HepG2 (cell line): ENCODE measurements at regions not wholly inside any gene's neighbourhood (a gene's known extent, or its start where the extent isn't known, plus 50 kb on each side); places are given as distances from the start of the nearest gene placed in this dataset.

Source experiments
- ATAC-seq: fragments of 200-7000 bp; cut with Tn5 transposase; 3 replicates; pipeline ENCODE4 v1.9.1; 2020; ENCODE audit warnings: mild to moderate bottlenecking, moderate library complexity
- BruUV-seq: library from RNA; stranded (reverse); fragments of 400-500 nt; replicated peaks from 2 replicates; lab custom pipeline; 2021; lab: Mats Ljungman, UMichigan
- CTCF ChIA-PET: fragments of 300-600 bp; formaldehyde crosslinking; extraction: SDS; loops from one replicate; lab custom pipeline; 2021; ENCODE audit warnings: low total read pairs, inconsistent platforms, low intra/inter-chr PET ratio; lab: Yijun Ruan, JAX
- POLR2A ChIA-PET: fragments of 350-600 bp; sonication (Branson Sonifier 250); formaldehyde crosslinking; loops from one replicate; lab custom pipeline; 2020; ENCODE audit warnings: antibody characterized with exemption, inconsistent platforms; lab: Yijun Ruan, JAX
- DNase-seq: peaks from one replicate; pipeline ENCODE4 v3.0.0-alpha.2; 2015; ENCODE audit warnings: low spot score
- FAIRE-seq: peaks from 3 replicates; lab custom pipeline; 2011; peaks lifted over from hg19 to GRCh38; lab: Jason Lieb, UNC
- H2AFZ ChIP-seq: one replicate; pipeline ENCODE4 v1.6.1; 2011; ENCODE audit warnings: low read length, inconsistent platforms
- H3K27ac ChIP-seq: fragments of 300-600 bp; 3 replicates; pipeline ENCODE4 v1.8.0; 2011; ENCODE audit warnings: mixed run types, mild to moderate bottlenecking, mixed read lengths, low read length, inconsistent platforms; ENCODE audit not compliant: insufficient read depth; ENCODE audit errors: extremely low read length
- H3K27me3 ChIP-seq, 2 experiments: fragments of 200-600 bp in 1 of 2; 2 replicates in 1 of 2; 3 replicates in 1 of 2; pipeline versions ENCODE4 v1.6.0 to v1.8.0; 2011; ENCODE audit warnings: low read length in 2 of 2, mild to moderate bottlenecking in 2 of 2, moderate library complexity in 2 of 2, inconsistent platforms in 1 of 2; ENCODE audit not compliant: insufficient read depth in 2 of 2, control insufficient read depth in 1 of 2
- H3K36me3 ChIP-seq, 2 experiments: fragments of 200-600 bp in 1 of 2; replicated peaks in 1 of 2; 2 replicates in 1 of 2; 3 replicates in 1 of 2; pipeline versions ENCODE4 v1.5.1 to v1.8.0; 2011; ENCODE audit warnings: low read length in 2 of 2, inconsistent platforms in 1 of 2; ENCODE audit not compliant: insufficient read depth in 2 of 2, control insufficient read depth in 1 of 2
- H3K4me1 ChIP-seq: 2 replicates; pipeline ENCODE4 v1.5.1; 2012; ENCODE audit warnings: low read length, inconsistent platforms; ENCODE audit not compliant: insufficient read depth
- H3K4me2 ChIP-seq: 2 replicates; pipeline ENCODE4 v1.6.0; 2011; ENCODE audit warnings: low read depth, low read length, inconsistent platforms
- H3K4me3 ChIP-seq, 3 experiments: fragments of 200-600 bp in 1 of 3; sonication (generic), shearing (Covaris generic) in 1 of 3; replicated peaks in 1 of 3; 2 replicates each; pipeline ENCODE4 v1.5.1; 2011 to 2016; ENCODE audit warnings: low read length in 3 of 3, inconsistent platforms in 2 of 3, low read depth in 2 of 3, mild to moderate bottlenecking in 2 of 3, control low read depth in 1 of 3, mixed read lengths in 1 of 3; ENCODE audit not compliant: insufficient read depth in 1 of 3
- H3K79me2 ChIP-seq: one replicate; pipeline ENCODE4 v1.6.1; 2011; ENCODE audit warnings: low read length, inconsistent platforms; ENCODE audit not compliant: insufficient read depth
- H3K9ac ChIP-seq: 2 replicates; pipeline ENCODE4 v1.6.0; 2011; ENCODE audit warnings: mild to moderate bottlenecking, low read depth, low read length, inconsistent platforms; ENCODE audit not compliant: insufficient read depth
- H3K9me3 ChIP-seq: 2 replicates; pipeline ENCODE4 v1.5.1; 2012; ENCODE audit warnings: mild to moderate bottlenecking, low read length
- H4K20me1 ChIP-seq: 2 replicates; pipeline ENCODE4 v1.6.0; 2011; ENCODE audit warnings: inconsistent platforms, mild to moderate bottlenecking, low read length, moderate library complexity; ENCODE audit not compliant: insufficient read depth
- ARID2 ChIP-seq: sonication (generic); formaldehyde crosslinking; IDR thresholded peaks from 2 replicates; pipeline ENCODE4 v1.8.1; 2022; ENCODE audit warnings: mild to moderate bottlenecking, missing genetic modification reagents, borderline replicate concordance
- BCLAF1 ChIP-seq: fragments of 450-650 bp; IDR thresholded peaks from 2 replicates; pipeline ENCODE4 v1.6.1; 2017; ENCODE audit warnings: mild to moderate bottlenecking
- CREM ChIP-seq, 2 experiments: sonication (generic) in 1 of 2; formaldehyde crosslinking in 1 of 2; IDR thresholded peaks; 2 replicates each; pipeline versions ENCODE4 v1.4.0 to v1.6.1; 2016 to 2020; ENCODE audit warnings: antibody characterized with exemption in 1 of 2, mild to moderate bottlenecking in 1 of 2, missing genetic modification reagents in 1 of 2
- EP300 ChIP-seq, 3 experiments: sonication (generic) in 1 of 3; formaldehyde crosslinking in 1 of 3; IDR thresholded peaks; 2 replicates each; pipeline versions ENCODE4 v1.5.1 to v1.6.1; 2011 to 2020; ENCODE audit warnings: low read depth in 2 of 3, low read length in 2 of 3, borderline replicate concordance in 1 of 3, improper control_type of control experiment in 1 of 3, mild to moderate bottlenecking in 1 of 3, missing genetic modification reagents in 1 of 3, moderate library complexity in 1 of 3
- GLI4 ChIP-seq: sonication (generic); formaldehyde crosslinking; IDR thresholded peaks from 2 replicates; pipeline ENCODE4 v1.5.1; 2020; ENCODE audit warnings: missing genetic modification reagents, mild to moderate bottlenecking, moderate library complexity, borderline replicate concordance
- IKZF1 ChIP-seq: fragments of 450-650 bp; IDR thresholded peaks from 2 replicates; pipeline ENCODE4 v1.7.1; 2016
- NONO ChIP-seq, 2 experiments: fragments of 450-650 bp in 1 of 2; sonication (generic) in 1 of 2; formaldehyde crosslinking in 1 of 2; IDR thresholded peaks in 1 of 2; conservative IDR thresholded peaks in 1 of 2; 2 replicates each; pipeline versions ENCODE4 v1.6.1 to v1.8.0; 2017 to 2022; ENCODE audit warnings: mild to moderate bottlenecking in 1 of 2, missing genetic modification reagents in 1 of 2, moderate library complexity in 1 of 2
- SP1 ChIP-seq, 2 experiments: fragments of 450-650 bp in 1 of 2; sonication (generic) in 1 of 2; formaldehyde crosslinking in 1 of 2; IDR thresholded peaks; 2 replicates each; pipeline versions ENCODE4 v1.4.0 to v1.6.1; 2016 to 2020; ENCODE audit warnings: missing genetic modification reagents in 1 of 2
- ZNF296 ChIP-seq: sonication (generic); formaldehyde crosslinking; conservative IDR thresholded peaks from 2 replicates; pipeline ENCODE4 v1.5.0; 2020; ENCODE audit warnings: mild to moderate bottlenecking, missing genetic modification reagents
- ZNF567 ChIP-seq: sonication (generic); formaldehyde crosslinking; IDR thresholded peaks from 2 replicates; pipeline ENCODE4 v1.8.1; 2023; ENCODE audit warnings: mild to moderate bottlenecking, missing genetic modification reagents, borderline replicate concordance
- ZNF687 ChIP-seq: sonication (generic); formaldehyde crosslinking; IDR thresholded peaks from 2 replicates; pipeline ENCODE4 v1.5.1; 2020; ENCODE audit warnings: mild to moderate bottlenecking, missing genetic modification reagents, moderate library complexity
- WGBS: methylation state at CpG from one replicate; pipeline ENCODE4 v1.1.6; 2017; ENCODE audit warnings: low lambda C conversion rate; 5-methylcytosine and 5-hydroxymethylcytosine counted together
- in situ Hi-C: cut with HindIII; loops from 2 replicates; pipeline ENCODE4 v1.10.0; 2017; ENCODE audit warnings: low pct_unique_long_range_greater_than_20kb; ENCODE audit not compliant: extremely low pct_ligation_motif_present
- intact Hi-C: fragments of 100-400 bp; cut with micrococcal nuclease; formaldehyde crosslinking; loops from one replicate; pipeline ENCODE4 v1.10.0; 2022; ENCODE audit not compliant: unreplicated experiment
- TF ChIP-seq, protein P1 (sequence below): sonication (generic); formaldehyde crosslinking; IDR thresholded peaks from 2 replicates; pipeline ENCODE4 v1.4.0; 2020; ENCODE audit warnings: missing genetic modification reagents, borderline replicate concordance

GRCh38 chr2:121947674-121948073 is 192.2 kb downstream of the TSN start:
- no peaks in the 10 kb centered on the region for H3K9me3 ChIP-seq
- H3K4me3 ChIP-seq: no peak overlapping the region
- H3K27ac ChIP-seq: no peak overlapping the region
- ChIA-PET CTCF (no interaction called here), POLR2A (no interaction called here)
- no peak for TF ChIP-seq ARID2 (CRISPR knock-in tag)
- no peak for TF ChIP-seq ZNF296 (CRISPR knock-in tag)
- TF ChIP-seq, protein P1, sequence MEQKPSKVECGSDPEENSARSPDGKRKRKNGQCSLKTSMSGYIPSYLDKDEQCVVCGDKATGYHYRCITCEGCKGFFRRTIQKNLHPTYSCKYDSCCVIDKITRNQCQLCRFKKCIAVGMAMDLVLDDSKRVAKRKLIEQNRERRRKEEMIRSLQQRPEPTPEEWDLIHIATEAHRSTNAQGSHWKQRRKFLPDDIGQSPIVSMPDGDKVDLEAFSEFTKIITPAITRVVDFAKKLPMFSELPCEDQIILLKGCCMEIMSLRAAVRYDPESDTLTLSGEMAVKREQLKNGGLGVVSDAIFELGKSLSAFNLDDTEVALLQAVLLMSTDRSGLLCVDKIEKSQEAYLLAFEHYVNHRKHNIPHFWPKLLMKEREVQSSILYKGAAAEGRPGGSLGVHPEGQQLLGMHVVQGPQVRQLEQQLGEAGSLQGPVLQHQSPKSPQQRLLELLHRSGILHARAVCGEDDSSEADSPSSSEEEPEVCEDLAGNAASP (CRISPR knock-in tag): no peak
- TF ChIP-seq NONO (IDR thresholded peaks at IDR 0.05): no peak
- no peak for TF ChIP-seq NONO (CRISPR knock-in tag; conservative IDR thresholded peaks at IDR 0.05)
- TF ChIP-seq CREM (IDR thresholded peaks at IDR 0.05): no peak
- TF ChIP-seq CREM (CRISPR knock-in tag; IDR thresholded peaks at IDR 0.05): no peak
- no peak for TF ChIP-seq SP1 (IDR thresholded peaks at IDR 0.05)
- TF ChIP-seq SP1 (CRISPR knock-in tag; IDR thresholded peaks at IDR 0.05): no peak
- TF ChIP-seq IKZF1: no peak
- TF ChIP-seq EP300 (IDR thresholded peaks at IDR 0.05; ENCODE audit: low read depth in 2 of 2, low read length in 2 of 2): no peak
- no peak for TF ChIP-seq EP300 (CRISPR knock-in tag; IDR thresholded peaks at IDR 0.05; ENCODE audit: borderline replicate concordance)
- no peak for TF ChIP-seq ZNF567 (CRISPR knock-in tag)
- TF ChIP-seq ZNF687: no peak
- TF ChIP-seq GLI4: no peak
- TF ChIP-seq BCLAF1: no peak
- no peak overlapping the region for H3K4me2 ChIP-seq
- H3K27me3 ChIP-seq: peaks cover 3 to 36% of the 10 kb centered on the region in 2 experiments; a peak in 4 of 5 replicates
- H3K4me1 ChIP-seq: no peaks in the 10 kb centered on the region
- DNase-seq: no peak
- no peak for ATAC-seq
- no peaks in the 10 kb centered on the region for H4K20me1 ChIP-seq
- WGBS: 0% methylated on average over 7 of the region's 7 CpGs
- in situ Hi-C loops (no loop called here), intact Hi-C loops (no loop called here)
- no TSS peak for BruUV-seq
- H3K79me2 ChIP-seq: no peaks in the 10 kb centered on the region
- FAIRE-seq: no peak
- no peak overlapping the region for H3K9ac ChIP-seq
- no peak overlapping the region for H2AFZ ChIP-seq
- no peaks in the 10 kb centered on the region for H3K36me3 ChIP-seq
